Peyer's patch (tissue), 4 donors: ENCODE measurements at regions not wholly inside any gene's neighbourhood (a gene's known extent, or its start where the extent isn't known, plus 50 kb on each side); places are given as distances from the start of the nearest gene placed in this dataset.
"Not testable (repeated sequence)": the region's sequence is repeated elsewhere in the genome, so short reads cannot be mapped to it uniquely, and the experiment has no call there.

Source experiments
- DNase-seq, 3 donors: peaks; one replicate each; pipeline ENCODE4 v3.0.0-alpha.2; 2017 to 2019
- H3K27ac ChIP-seq, 4 donors: fragments of 200-600 bp; sonication (generic); one replicate each; pipeline ENCODE4 v1.5.1; 2016 to 2019
- H3K27me3 ChIP-seq, 2 donors: fragments of 200-600 bp; sonication (generic); one replicate each; pipeline ENCODE4 v1.5.1; 2019
- H3K36me3 ChIP-seq, 3 donors: fragments of 200-600 bp; sonication (generic); one replicate each; pipeline ENCODE4 v1.5.1; 2016 to 2019
- H3K4me1 ChIP-seq, 4 donors: fragments of 200-600 bp; sonication (generic); one replicate each; pipeline ENCODE4 v1.5.1; 2016 to 2019
- H3K4me3 ChIP-seq, 4 donors: fragments of 200-600 bp; sonication (generic); 1 replicate in 3 of 4; 2 replicates in 1 of 4; pipeline ENCODE4 v1.5.1; 2016 to 2019; ENCODE audit warnings: mild to moderate bottlenecking in 1 of 4
- H3K9me3 ChIP-seq, 4 donors: fragments of 200-600 bp; sonication (generic); one replicate each; pipeline ENCODE4 v1.5.1; 2016 to 2019; ENCODE audit warnings: mild to moderate bottlenecking in 1 of 4
- CTCF ChIP-seq, 6 experiments: fragments of 450-650 bp in 4 of 6; fragments of 200-600 bp in 2 of 6; sonication (generic) in 1 of 6; IDR thresholded peaks; one replicate each; pipeline ENCODE4 v1.5.1; 2017 to 2019; ENCODE audit warnings: antibody characterized with exemption in 6 of 6, mild to moderate bottlenecking in 3 of 6, moderate library complexity in 1 of 6
- POLR2A ChIP-seq, 2 donors: fragments of 450-650 bp; IDR thresholded peaks; one replicate each; pipeline ENCODE4 v1.5.1; 2017; ENCODE audit warnings: antibody characterized with exemption in 2 of 2, mild to moderate bottlenecking in 2 of 2, moderate library complexity in 2 of 2

- Histone ChIP-seq H3K27me3 (no peaks in the 10 kb centered on the region), H3K27ac (no peak overlapping the region), H3K9me3 (no peaks in the 10 kb centered on the region), H3K4me1 (no peaks in the 10 kb centered on the region), H3K4me3 (no peak overlapping the region), H3K36me3 (no peaks in the 10 kb centered on the region)
- DNase-seq, result no peak
- TF ChIP-seq POLR2A (IDR thresholded peaks at IDR 0.05) (no peak), CTCF (IDR thresholded peaks at IDR 0.05) (peak in 1 of 6 experiments; percentile 6)
These were observed 268.4 kb upstream of the CDH19 start for GRCh38 chr18:66872277-66872676.

GRCh38 chr18:66867653-66868052 lies 263.8 kb upstream of the CDH19 start:
- H3K4me3 ChIP-seq, result no peak overlapping the region
- H3K4me1 ChIP-seq, result no peaks in the 10 kb centered on the region
- no peaks in the 10 kb centered on the region for H3K36me3 ChIP-seq
- no peaks in the 10 kb centered on the region for H3K9me3 ChIP-seq
- no peaks in the 10 kb centered on the region for H3K27me3 ChIP-seq
- TF ChIP-seq CTCF (IDR thresholded peaks at IDR 0.05), result no peak
- TF ChIP-seq POLR2A (IDR thresholded peaks at IDR 0.05), result no peak
- H3K27ac ChIP-seq, result no peak overlapping the region
- no peak for DNase-seq

GRCh38 chr18:66866427-66866940 lies 262.6 kb upstream of the CDH19 start:
- not testable (repeated sequence) for H3K27me3 ChIP-seq, H3K4me3 ChIP-seq, H3K9me3 ChIP-seq, H3K36me3 ChIP-seq, DNase-seq, H3K4me1 ChIP-seq, H3K27ac ChIP-seq

GRCh38 chr18:66838340-66838987 lies 234.6 kb upstream of the CDH19 start:
- Histone ChIP-seq H3K9me3 (no peaks in the 10 kb centered on the region), H3K4me1 (no peaks in the 10 kb centered on the region), H3K27me3 (no peaks in the 10 kb centered on the region), H3K27ac (no peak overlapping the region), H3K36me3 (no peaks in the 10 kb centered on the region), H3K4me3 (no peak overlapping the region)
- peak in 1 of 3 donors; percentile 25 for DNase-seq
- TF ChIP-seq POLR2A (IDR thresholded peaks at IDR 0.05), result no peak
- no peak for TF ChIP-seq CTCF (IDR thresholded peaks at IDR 0.05)

- H3K4me3 ChIP-seq, result no peak overlapping the region
- no peak for TF ChIP-seq POLR2A (IDR thresholded peaks at IDR 0.05)
- no peak for TF ChIP-seq CTCF (IDR thresholded peaks at IDR 0.05)
- no peaks in the 10 kb centered on the region for H3K9me3 ChIP-seq
- H3K4me1 ChIP-seq, result no peaks in the 10 kb centered on the region
- no peak overlapping the region for H3K27ac ChIP-seq
- no peaks in the 10 kb centered on the region for H3K36me3 ChIP-seq
- no peaks in the 10 kb centered on the region for H3K27me3 ChIP-seq
- DNase-seq, result no peak
These were observed 229.8 kb upstream of the CDH19 start for GRCh38 chr18:66833646-66834045.

- Histone ChIP-seq H3K4me1 (no peaks in the 10 kb centered on the region), H3K4me3 (no peak overlapping the region), H3K27ac (no peak overlapping the region), H3K36me3 (no peaks in the 10 kb centered on the region), H3K9me3 (no peaks in the 10 kb centered on the region), H3K27me3 (no peaks in the 10 kb centered on the region)
- TF ChIP-seq POLR2A (IDR thresholded peaks at IDR 0.05), result no peak
- TF ChIP-seq CTCF (IDR thresholded peaks at IDR 0.05), result no peak
- DNase-seq, result no peak
These were observed 222.3 kb upstream of the CDH19 start for GRCh38 chr18:66826211-66826610.
